ENCODE measurements at regions not wholly inside any gene's neighbourhood (a gene's known extent, or its start where the extent isn't known, plus 50 kb on each side); places are given as distances from the start of the nearest gene placed in this dataset.

- TF ChIP-seq, protein P1, sequence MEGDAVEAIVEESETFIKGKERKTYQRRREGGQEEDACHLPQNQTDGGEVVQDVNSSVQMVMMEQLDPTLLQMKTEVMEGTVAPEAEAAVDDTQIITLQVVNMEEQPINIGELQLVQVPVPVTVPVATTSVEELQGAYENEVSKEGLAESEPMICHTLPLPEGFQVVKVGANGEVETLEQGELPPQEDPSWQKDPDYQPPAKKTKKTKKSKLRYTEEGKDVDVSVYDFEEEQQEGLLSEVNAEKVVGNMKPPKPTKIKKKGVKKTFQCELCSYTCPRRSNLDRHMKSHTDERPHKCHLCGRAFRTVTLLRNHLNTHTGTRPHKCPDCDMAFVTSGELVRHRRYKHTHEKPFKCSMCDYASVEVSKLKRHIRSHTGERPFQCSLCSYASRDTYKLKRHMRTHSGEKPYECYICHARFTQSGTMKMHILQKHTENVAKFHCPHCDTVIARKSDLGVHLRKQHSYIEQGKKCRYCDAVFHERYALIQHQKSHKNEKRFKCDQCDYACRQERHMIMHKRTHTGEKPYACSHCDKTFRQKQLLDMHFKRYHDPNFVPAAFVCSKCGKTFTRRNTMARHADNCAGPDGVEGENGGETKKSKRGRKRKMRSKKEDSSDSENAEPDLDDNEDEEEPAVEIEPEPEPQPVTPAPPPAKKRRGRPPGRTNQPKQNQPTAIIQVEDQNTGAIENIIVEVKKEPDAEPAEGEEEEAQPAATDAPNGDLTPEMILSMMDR (tag by site-specific recombination; IDR thresholded peaks at IDR 0.05) = no peak
- TF ChIP-seq ZNF155 (tag by site-specific recombination; IDR thresholded peaks at IDR 0.05) (no peak), SCRT2 (tag by site-specific recombination; IDR thresholded peaks at IDR 0.05) (no peak), MZF1 (tag by site-specific recombination; IDR thresholded peaks at IDR 0.05; ENCODE audit: borderline replicate concordance) (no peak), ZNF610 (tag by site-specific recombination; IDR thresholded peaks at IDR 0.05; ENCODE audit: borderline replicate concordance) (no peak), ATF2 (tag by site-specific recombination; IDR thresholded peaks at IDR 0.05; ENCODE audit: low read depth) (no peak), ZNF138 (tag by site-specific recombination; IDR thresholded peaks at IDR 0.05; ENCODE audit: borderline replicate concordance) (no peak), PBX3 (CRISPR knock-in tag; IDR thresholded peaks at IDR 0.05) (no peak), REST (tag by site-specific recombination; IDR thresholded peaks at IDR 0.05) (no peak), SCRT1 (tag by site-specific recombination; IDR thresholded peaks at IDR 0.05; ENCODE audit: borderline replicate concordance) (no peak)
Measured at GRCh38 chr7:153188161-153188560, 428.6 kb downstream of the ACTR3B start.
